ENCODE measurements at regions not wholly inside any gene's neighbourhood (a gene's known extent, or its start where the extent isn't known, plus 50 kb on each side); places are given as distances from the start of the nearest gene placed in this dataset.
A peak's percentile ranks its signal among the peaks of the same experiment; 100 is the strongest.
"Not testable (repeated sequence)": the region's sequence is repeated elsewhere in the genome, so short reads cannot be mapped to it uniquely, and the experiment has no call there.

- DNase-seq = no peak
These were observed 124.8 kb upstream of the FAM3C start for GRCh38 chr7:121520911-121521310.

GRCh38 chr7:121519548-121520521, 123.7 kb upstream of the FAM3C start:
- DNase-seq = no peak

- no peak for DNase-seq
These were observed 121.5 kb upstream of the FAM3C start for GRCh38 chr7:121517591-121517990.

DNA sequence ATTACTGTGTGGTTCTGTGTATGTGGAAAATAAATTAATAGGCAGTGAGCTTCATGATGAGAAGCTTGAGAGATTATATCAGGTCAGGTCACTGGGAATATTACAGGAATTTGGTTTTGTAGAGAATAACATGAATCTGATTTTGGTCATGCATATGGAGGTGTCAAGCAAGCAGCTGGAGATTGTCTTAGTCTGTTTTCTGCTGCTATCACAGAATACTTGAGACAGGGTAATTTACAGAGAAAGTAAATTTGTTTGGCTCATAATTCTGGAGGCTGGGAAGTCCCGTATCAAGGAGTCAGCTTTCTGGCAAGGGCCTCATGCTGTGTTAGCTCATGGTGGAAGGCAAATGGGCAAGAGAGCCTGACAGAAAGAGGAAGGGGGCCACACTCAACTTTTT, 120.7 kb upstream of the FAM3C start:
- no peak for DNase-seq

- no peak for DNase-seq
These were observed 119.7 kb upstream of the FAM3C start for GRCh38 chr7:121515630-121516401.

- DNase-seq = no peak
These were observed 119.1 kb upstream of the FAM3C start for GRCh38 chr7:121515229-121515628.

- DNase-seq = no peak
These were observed 117.0 kb upstream of the FAM3C start for GRCh38 chr7:121513105-121513504.

GRCh38 chr7:121510858-121511482, 114.9 kb upstream of the FAM3C start:
- no peak for DNase-seq

GRCh38 chr7:121510302-121510701, 114.2 kb upstream of the FAM3C start:
- DNase-seq = peak in 1 of 5 experiments; percentile 5

- no peak for DNase-seq
These were observed 109.6 kb upstream of the FAM3C start for GRCh38 chr7:121505540-121506182.

DNA sequence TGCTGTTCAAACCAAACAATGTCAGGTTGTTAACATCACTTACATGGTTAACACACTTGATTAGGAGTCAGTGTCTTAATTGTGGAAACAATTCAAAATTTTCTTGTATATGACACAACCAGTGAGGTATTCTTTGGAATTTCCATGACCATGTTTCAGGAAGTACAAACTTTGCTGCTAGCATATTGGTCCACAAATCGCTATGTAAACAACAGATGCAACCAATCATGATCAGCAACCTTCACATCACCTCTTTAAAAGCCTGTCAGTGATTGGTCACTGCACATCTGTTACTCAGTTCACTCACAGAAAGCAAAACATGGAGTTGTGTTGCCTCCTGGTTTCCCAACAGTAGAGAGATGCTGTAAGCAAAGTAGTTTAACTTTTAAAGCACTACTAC, 108.9 kb upstream of the FAM3C start:
- DNase-seq = no peak

- DNase-seq = no peak
These were observed 108.4 kb upstream of the FAM3C start for GRCh38 chr7:121504482-121504881.

GRCh38 chr7:121503730-121504129, 107.6 kb upstream of the FAM3C start:
- no peak for DNase-seq

GRCh38 chr7:121503039-121503438, 106.9 kb upstream of the FAM3C start:
- DNase-seq = no peak

DNA sequence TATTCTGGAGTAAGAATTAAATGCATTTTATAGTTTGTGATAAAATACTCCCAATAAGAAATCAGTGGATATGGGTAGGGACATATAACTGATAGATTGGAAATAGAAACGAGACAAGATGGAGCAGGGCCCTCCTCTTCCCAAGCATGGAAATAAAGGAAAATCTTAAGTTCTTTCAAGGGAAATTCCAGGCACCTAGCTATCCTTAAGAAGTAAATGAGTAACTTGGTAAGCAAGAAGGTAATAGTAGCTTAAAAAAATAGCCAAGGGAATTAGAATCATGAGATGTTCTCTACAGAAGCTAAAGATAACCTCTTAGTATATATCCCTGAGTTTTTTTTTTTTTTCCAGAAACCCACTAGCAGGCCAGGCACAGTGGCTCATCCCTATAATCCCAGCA, 105.5 kb upstream of the FAM3C start:
- DNase-seq = no peak

DNA sequence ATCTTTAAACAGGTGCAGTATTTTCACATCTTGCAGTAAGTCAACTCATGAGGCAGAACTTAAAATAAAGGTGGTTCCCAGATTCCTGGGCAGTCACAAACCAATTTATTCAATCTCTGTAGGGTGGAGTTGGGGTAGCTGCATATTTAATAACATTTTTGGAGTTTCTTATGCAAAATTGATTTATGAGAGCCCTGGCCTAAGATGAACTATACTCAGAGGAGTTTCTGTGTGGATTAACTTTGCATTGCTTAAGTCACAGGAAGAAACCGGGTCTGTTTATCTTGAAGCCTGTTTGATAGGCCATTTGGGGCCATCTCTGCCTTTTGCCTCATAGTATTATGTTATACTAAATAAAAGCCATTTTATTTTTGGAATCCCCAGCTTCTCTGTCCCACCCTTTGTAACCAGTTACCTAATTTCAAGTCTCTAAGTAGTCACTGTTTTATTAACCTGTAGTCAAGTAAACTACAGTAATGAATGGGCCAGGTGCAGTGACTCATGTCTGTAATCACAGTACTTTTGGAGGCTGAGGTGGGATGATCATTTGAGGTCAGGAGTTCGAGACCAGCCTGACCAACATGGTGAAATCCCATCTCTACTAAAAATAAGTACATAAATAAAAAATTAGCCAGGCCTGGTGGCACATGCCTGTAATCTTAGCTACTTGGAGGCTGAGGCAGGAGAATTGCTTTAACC, 104.4 kb upstream of the FAM3C start:
- no peak for DNase-seq

- no peak for DNase-seq
These were observed 103.5 kb upstream of the FAM3C start for GRCh38 chr7:121499624-121500023.

DNA sequence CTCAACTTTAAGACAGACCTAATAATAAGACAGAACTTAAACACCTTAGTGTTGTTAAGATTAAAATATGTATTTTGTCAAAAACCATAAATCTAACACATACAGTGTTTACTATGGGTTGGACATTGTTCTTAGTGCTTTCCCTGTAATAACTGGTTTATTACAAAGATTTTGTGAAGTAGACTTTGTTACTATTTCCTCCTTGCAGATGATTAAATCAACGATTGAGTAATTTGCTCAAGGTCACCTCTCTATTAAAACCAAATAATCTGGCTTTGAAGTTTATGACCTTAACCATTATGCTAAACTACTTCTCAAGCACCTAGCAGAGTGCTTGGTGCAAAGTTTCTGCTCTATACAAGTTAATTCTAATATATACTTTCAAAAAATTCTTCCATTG, 102.7 kb upstream of the FAM3C start:
- DNase-seq = no peak

- DNase-seq = not testable (repeated sequence)
These were observed 101.4 kb upstream of the FAM3C start for GRCh38 chr7:121497545-121497944.

DNA sequence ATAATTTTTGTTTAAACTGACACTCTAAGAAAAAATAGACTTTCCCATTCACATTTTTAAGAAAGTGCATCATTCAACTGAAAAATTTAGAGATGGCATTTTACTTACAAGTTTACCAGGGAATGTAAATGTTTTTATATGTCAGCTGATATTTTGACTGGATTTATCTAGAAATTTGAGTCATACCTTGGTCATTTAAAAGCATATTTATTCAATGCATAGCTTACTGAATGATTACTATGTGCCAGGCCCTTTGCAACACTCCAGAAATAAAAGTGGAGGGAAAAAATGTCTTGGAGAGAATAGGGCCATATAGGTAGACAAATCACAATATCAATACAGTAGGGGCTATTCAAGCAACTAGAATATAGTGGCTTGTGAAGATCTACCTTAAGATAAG, 98.4 kb upstream of the FAM3C start:
- DNase-seq = no peak

- no peak for DNase-seq
These were observed 97.4 kb upstream of the FAM3C start for GRCh38 chr7:121493553-121493952.

- DNase-seq = no peak
These were observed 94.2 kb upstream of the FAM3C start for GRCh38 chr7:121490309-121490708.

Measured in T-helper 2 cell (primary cell).